ENCODE measurements at regions not wholly inside any gene's neighbourhood (a gene's known extent, or its start where the extent isn't known, plus 50 kb on each side); places are given as distances from the start of the nearest gene placed in this dataset.

- H3K4me3 ChIP-seq (ENCODE audit: insufficient read depth, low read depth, low read length): no peak overlapping the region
- BruUV-seq (replicated peaks): no TSS peak
- H2BK120ac ChIP-seq (ENCODE audit: low read depth, low read length): no peak overlapping the region
- H2BK20ac ChIP-seq (ENCODE audit: low read depth, low read length): no peak overlapping the region
- no peaks in the 10 kb centered on the region for H4K20me1 ChIP-seq (ENCODE audit: insufficient read depth, low read length)
- no peaks in the 10 kb centered on the region for H3K4me1 ChIP-seq (ENCODE audit: control insufficient read depth, insufficient read depth, low read length)
- no peak overlapping the region for H4K8ac ChIP-seq (ENCODE audit: low read depth in 2 of 2, low read length in 2 of 2)
- H3K23ac ChIP-seq (ENCODE audit: low read depth, low read length): no peak overlapping the region
- H2BK5ac ChIP-seq (ENCODE audit: low read depth, low read length, poor library complexity, severe bottlenecking): no peak overlapping the region
- H3K4me2 ChIP-seq (ENCODE audit: low read depth, low read length): no peak overlapping the region
- no peak overlapping the region for H2AK9ac ChIP-seq (replicated peaks; ENCODE audit: low read depth, low read length, poor library complexity)
- dilution Hi-C loops (cut with HindIII; ENCODE audit: low sequenced_read_pairs, unreplicated experiment): no loop called here
- no peaks in the 10 kb centered on the region for H3K36me3 ChIP-seq (ENCODE audit: control insufficient read depth, insufficient read depth, low read length)
- no peak overlapping the region for H3K56ac ChIP-seq (ENCODE audit: extremely low read depth, insufficient read depth, low read length)
- no peak overlapping the region for H3K4ac ChIP-seq (ENCODE audit: low read depth, low read length)
- in situ Hi-C loops (cut with MboI; ENCODE audit: low sequenced_read_pairs): no loop called here
- no peak overlapping the region for H3K27ac ChIP-seq (ENCODE audit: insufficient read depth, low read length)
- no peak overlapping the region for H3K9ac ChIP-seq (ENCODE audit: low read depth, low read length)
- ChIA-PET POLR2A (ENCODE audit: unreplicated experiment) (no interaction called here), CTCF (no interaction called here)
- H3K9me3 ChIP-seq (ENCODE audit: control insufficient read depth, insufficient read depth, low read length): peaks cover 18% of the 10 kb centered on the region
- no peaks in the 10 kb centered on the region for H3K27me3 ChIP-seq (ENCODE audit: control insufficient read depth, insufficient read depth, low read length)
- intact Hi-C loops (cut with micrococcal nuclease): no loop called here
- H3K79me1 ChIP-seq (ENCODE audit: low read depth in 1 of 2, low read length in 2 of 2): no peaks in the 10 kb centered on the region
- no peak overlapping the region for H4K91ac ChIP-seq (ENCODE audit: insufficient read depth, low read depth, low read length)
- no peak for TF ChIP-seq MXI1 (IDR thresholded peaks at IDR 0.05; ENCODE audit: borderline replicate concordance, low read depth, low read length)
- TF ChIP-seq MAZ (IDR thresholded peaks at IDR 0.05; ENCODE audit: borderline replicate concordance, low read depth, low read length): no peak
- no peak for TF ChIP-seq MAFK (IDR thresholded peaks at IDR 0.05; ENCODE audit: low read depth, low read length)
- no peak for TF ChIP-seq RAD21 (IDR thresholded peaks at IDR 0.05; ENCODE audit: low read length)
- TF ChIP-seq ELK1 (IDR thresholded peaks at IDR 0.05; ENCODE audit: borderline replicate concordance, low read depth, low read length): no peak
- no peak for TF ChIP-seq RCOR1 (IDR thresholded peaks at IDR 0.05; ENCODE audit: insufficient replicate concordance, low read length)
- TF ChIP-seq CTCF (conservative IDR thresholded peaks at IDR 0.05; ENCODE audit: low read depth, low read length): no peak
- H2AFZ ChIP-seq (replicated peaks; ENCODE audit: low read length, poor library complexity): no peak overlapping the region
- no peak overlapping the region for H3K14ac ChIP-seq (replicated peaks; ENCODE audit: low read depth, low read length)
- no peak overlapping the region for H3K18ac ChIP-seq (ENCODE audit: low read depth, low read length)
- 41% methylated on average over 2 of the region's 5 CpGs; no CpG with 5 or more reads in 1 of the 2 experiments for whole genome bisulfite sequencing, 2 experiments (ENCODE audit: extremely low coverage in 2 of 2, insufficient read length in 1 of 2)
- H4K5ac ChIP-seq (ENCODE audit: low read depth, low read length): no peak overlapping the region
- no peak for ATAC-seq (ENCODE audit: low read depth)
- H3K9me1 ChIP-seq (ENCODE audit: insufficient read depth, low read length): no peaks in the 10 kb centered on the region
- H2BK15ac ChIP-seq (ENCODE audit: low read depth, low read length): no peak overlapping the region
- DNase-seq: no peak
- H2AK5ac ChIP-seq (ENCODE audit: low read depth, low read length): no peak overlapping the region
Measured at GRCh38 chr10:109698882-109699664, 224.2 kb downstream of the XPNPEP1 start.

All from IMR-90 (cell line).